Adrenal gland (tissue), 9 donors: ENCODE measurements at regions not wholly inside any gene's neighbourhood (a gene's known extent, or its start where the extent isn't known, plus 50 kb on each side); places are given as distances from the start of the nearest gene placed in this dataset.

Experiments used
- DNase-seq, 7 donors: peaks; one replicate each; pipeline ENCODE4 v3.0.0-alpha.2; 2019 to 2020
- H3K27ac ChIP-seq, 5 donors: fragments of 200-600 bp; sonication (generic) in 4 of 5; 1 replicate in 3 of 5; 2 replicates in 2 of 5; pipeline versions ENCODE4 v1.5.1 to v1.8.0; 2016 to 2020; ENCODE audit warnings: mild to moderate bottlenecking in 1 of 5
- H3K27me3 ChIP-seq: fragments of 200-600 bp; 2 replicates; pipeline ENCODE4 v1.8.0; 2021
- H3K36me3 ChIP-seq, 2 donors: fragments of 200-600 bp; replicated peaks in 1 of 2; 1 replicate in 1 of 2; 2 replicates in 1 of 2; pipeline versions ENCODE4 v1.5.1 to v1.8.0; 2018 to 2022
- H3K4me1 ChIP-seq, 2 donors: fragments of 200-600 bp; replicated peaks in 1 of 2; 1 replicate in 1 of 2; 2 replicates in 1 of 2; pipeline versions ENCODE4 v1.5.1 to v1.8.0; 2018 to 2021
- H3K4me3 ChIP-seq, 4 donors: fragments of 200-600 bp; sonication (generic) in 3 of 4; one replicate each; pipeline ENCODE4 v1.5.1; 2016 to 2018
- H3K9me3 ChIP-seq, 3 donors: fragments of 200-600 bp; sonication (generic) in 1 of 3; replicated peaks in 1 of 3; 1 replicate in 2 of 3; 2 replicates in 1 of 3; pipeline versions ENCODE4 v1.5.1 to v1.8.0; 2016 to 2021
- POLR2A ChIP-seq, 2 donors: fragments of 450-650 bp; IDR thresholded peaks; one replicate each; pipeline ENCODE4 v1.6.1; 2017; ENCODE audit warnings: antibody characterized with exemption in 2 of 2, mild to moderate bottlenecking in 2 of 2, moderate library complexity in 1 of 2
- WGBS, 4 donors: extraction: QIAGEN DNeasy Blood & Tissue Kit in 2 of 4; methylation state at CpG; one replicate each; pipeline versions ENCODE4 v1.1.5 to v1.1.7; 2013 to 2017; 5-methylcytosine and 5-hydroxymethylcytosine counted together
- intact Hi-C, 2 donors: fragments of 100-400 bp; cut with DNase I; formaldehyde crosslinking; loops; one replicate each; pipeline versions ENCODE4 v1.14.1 to v1.15.0; 2022 to 2023
- TF ChIP-seq, protein P1 (sequence below), 6 experiments: fragments of 450-650 bp in 4 of 6; fragments of 200-600 bp in 2 of 6; sonication (generic) in 1 of 6; IDR thresholded peaks; 1 replicate in 5 of 6; 2 replicates in 1 of 6; pipeline versions ENCODE4 v1.5.1 to v1.8.0; 2016 to 2021; ENCODE audit warnings: antibody characterized with exemption in 6 of 6, mild to moderate bottlenecking in 2 of 6, moderate library complexity in 1 of 6
- donor health status: healthy with polysubstance abuse.
- donor health status: Bipolar disorder and iron deficiency.
- donor health status: DM: yes; HTN: yes; CAD: no.
- donor health status: DM: no; HTN: no; CAD: no.
- donor health status: DM: no; HTN: no; CAD: no.

DNA sequence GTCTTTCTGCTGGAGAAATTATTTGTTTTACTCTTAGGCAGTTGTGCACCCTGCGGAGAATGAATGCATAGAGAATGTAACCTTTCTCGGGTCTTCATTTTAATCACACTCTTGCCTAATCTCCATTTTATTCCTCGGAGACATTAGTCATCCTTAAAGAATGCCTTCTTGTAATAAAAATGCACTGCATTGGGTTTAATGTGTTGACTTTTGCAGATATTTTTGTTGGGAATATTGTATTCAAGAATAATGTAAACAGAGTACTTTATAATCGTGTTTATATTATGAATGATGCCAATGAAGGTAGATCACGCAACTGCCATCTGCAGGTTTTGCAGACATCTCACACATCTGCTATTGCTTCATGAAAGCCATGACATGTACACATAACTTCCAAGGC, 1093.9 kb upstream of the CDH6 start:
- no peak for DNase-seq
- Histone ChIP-seq H3K27me3 (no peaks in the 10 kb centered on the region), H3K36me3 (no peaks in the 10 kb centered on the region), H3K4me1 (no peaks in the 10 kb centered on the region), H3K4me3 (no peak overlapping the region), H3K9me3 (no peaks in the 10 kb centered on the region), H3K27ac (no peak overlapping the region)
- 49 to 52% (median 49%) methylated on average over 5 of the region's 5 CpGs for WGBS, 4 donors
- TF ChIP-seq, protein P1, sequence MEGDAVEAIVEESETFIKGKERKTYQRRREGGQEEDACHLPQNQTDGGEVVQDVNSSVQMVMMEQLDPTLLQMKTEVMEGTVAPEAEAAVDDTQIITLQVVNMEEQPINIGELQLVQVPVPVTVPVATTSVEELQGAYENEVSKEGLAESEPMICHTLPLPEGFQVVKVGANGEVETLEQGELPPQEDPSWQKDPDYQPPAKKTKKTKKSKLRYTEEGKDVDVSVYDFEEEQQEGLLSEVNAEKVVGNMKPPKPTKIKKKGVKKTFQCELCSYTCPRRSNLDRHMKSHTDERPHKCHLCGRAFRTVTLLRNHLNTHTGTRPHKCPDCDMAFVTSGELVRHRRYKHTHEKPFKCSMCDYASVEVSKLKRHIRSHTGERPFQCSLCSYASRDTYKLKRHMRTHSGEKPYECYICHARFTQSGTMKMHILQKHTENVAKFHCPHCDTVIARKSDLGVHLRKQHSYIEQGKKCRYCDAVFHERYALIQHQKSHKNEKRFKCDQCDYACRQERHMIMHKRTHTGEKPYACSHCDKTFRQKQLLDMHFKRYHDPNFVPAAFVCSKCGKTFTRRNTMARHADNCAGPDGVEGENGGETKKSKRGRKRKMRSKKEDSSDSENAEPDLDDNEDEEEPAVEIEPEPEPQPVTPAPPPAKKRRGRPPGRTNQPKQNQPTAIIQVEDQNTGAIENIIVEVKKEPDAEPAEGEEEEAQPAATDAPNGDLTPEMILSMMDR (IDR thresholded peaks at IDR 0.05) = no peak
- TF ChIP-seq POLR2A (IDR thresholded peaks at IDR 0.05) = no peak
- intact Hi-C loops = no loop called here

DNA sequence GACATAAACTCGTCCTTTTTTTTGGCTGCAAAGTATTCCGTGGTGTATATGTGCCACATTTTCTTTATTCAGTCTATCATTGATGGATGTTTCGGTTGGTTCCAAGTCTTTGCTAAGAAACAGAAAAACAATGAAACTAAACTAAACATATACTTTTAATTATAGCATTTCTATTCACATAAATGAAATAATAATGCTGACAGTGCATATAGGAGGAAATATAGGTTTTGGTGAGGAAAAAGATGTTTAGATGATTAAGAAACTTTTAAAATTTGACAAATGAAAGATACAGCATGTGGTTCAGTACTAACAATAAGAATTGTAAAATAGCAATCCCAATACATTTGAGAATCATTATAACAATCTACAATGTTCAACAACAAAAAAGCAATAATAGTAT, 1094.5 kb upstream of the CDH6 start:
- DNase-seq = no peak
- H3K27me3 ChIP-seq = no peaks in the 10 kb centered on the region
- no peaks in the 10 kb centered on the region for H3K36me3 ChIP-seq
- H3K4me1 ChIP-seq = no peaks in the 10 kb centered on the region
- no peaks in the 10 kb centered on the region for H3K9me3 ChIP-seq
- H3K4me3 ChIP-seq = no peak overlapping the region
- TF ChIP-seq POLR2A (IDR thresholded peaks at IDR 0.05) = no peak
- TF ChIP-seq, protein P1 (IDR thresholded peaks at IDR 0.05) = no peak
- intact Hi-C loops = no loop called here
- WGBS, 4 donors = 60 to 70% (median 66%) methylated on average over 3 of the region's 3 CpGs
- H3K27ac ChIP-seq = no peak overlapping the region

DNA sequence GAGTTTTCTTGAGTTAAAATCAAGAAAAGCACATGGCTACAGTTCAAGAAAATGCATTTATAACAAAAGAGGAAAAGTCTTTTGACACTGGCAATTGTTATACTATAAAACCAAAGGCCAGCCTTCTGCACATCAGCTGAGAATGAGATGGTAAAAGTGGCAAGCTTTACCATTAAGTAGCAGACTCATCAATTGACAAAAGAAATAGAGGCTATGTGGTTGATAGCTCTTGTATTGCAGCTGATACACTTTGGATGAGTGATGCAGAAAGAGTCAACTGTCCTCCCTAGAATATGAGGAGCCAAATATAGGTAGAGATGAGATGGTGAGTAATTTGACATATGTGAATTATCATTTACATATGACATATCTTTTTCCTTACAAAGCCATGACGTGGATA, 1100.9 kb upstream of the CDH6 start:
- Histone ChIP-seq H3K9me3 (no peaks in the 10 kb centered on the region), H3K27ac (no peak overlapping the region), H3K36me3 (no peaks in the 10 kb centered on the region), H3K4me1 (no peaks in the 10 kb centered on the region), H3K27me3 (no peaks in the 10 kb centered on the region), H3K4me3 (no peak overlapping the region)
- WGBS, 4 donors = 39 to 68% (median 52%) methylated on average over 1 of the region's 1 CpG
- TF ChIP-seq, protein P1 (IDR thresholded peaks at IDR 0.05) = no peak
- no peak for TF ChIP-seq POLR2A (IDR thresholded peaks at IDR 0.05)
- intact Hi-C loops = no loop called here
- no peak for DNase-seq

DNA sequence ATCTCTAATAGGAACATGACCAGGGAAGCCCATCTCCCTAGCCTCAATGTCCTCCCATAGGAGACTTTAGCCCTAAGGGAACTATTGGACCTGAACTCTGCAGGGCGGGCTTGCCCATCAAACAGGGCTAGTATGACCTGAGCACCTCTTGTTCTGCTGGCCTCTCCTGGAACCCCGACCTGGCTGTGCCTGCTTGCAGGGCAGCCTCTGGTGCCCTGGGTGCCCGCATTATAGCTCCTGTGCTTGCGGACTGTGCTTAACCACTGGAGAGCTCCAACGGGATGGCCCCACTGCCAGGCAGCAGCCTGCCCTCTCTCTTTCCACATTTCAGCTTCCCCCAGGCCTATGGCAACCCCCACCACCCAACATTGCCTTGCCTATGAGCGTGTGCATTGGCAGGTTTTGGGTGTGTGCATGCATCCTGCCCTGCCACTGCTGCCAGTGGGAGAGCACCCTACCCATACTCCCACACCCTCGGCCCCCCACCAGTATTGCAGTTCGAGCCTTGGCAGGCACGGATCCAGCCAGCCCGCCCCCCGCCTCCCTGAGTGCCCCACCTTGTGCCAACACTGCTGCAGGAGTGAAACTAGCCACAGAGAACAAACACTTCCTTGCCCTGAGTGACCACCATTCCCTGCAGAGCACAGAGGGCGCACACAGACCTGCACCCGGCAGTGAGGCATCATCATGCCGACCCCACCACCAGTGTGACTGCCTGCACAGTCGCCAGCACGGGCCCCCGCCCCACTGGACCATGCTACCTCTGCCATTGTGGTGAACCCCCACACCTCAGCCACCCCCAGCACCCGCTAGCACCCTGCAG, 1123.8 kb upstream of the CDH6 start:
- WGBS, 4 donors = 77 to 87% (median 84%) methylated on average over 6 to 18 of the region's 18 CpGs
- Histone ChIP-seq H3K27me3 (no peaks in the 10 kb centered on the region), H3K4me3 (no peak overlapping the region), H3K4me1 (no peaks in the 10 kb centered on the region), H3K27ac (no peak overlapping the region), H3K36me3 (no peaks in the 10 kb centered on the region), H3K9me3 (no peaks in the 10 kb centered on the region)
- no peak for DNase-seq
- intact Hi-C loops = no loop called here
- TF ChIP-seq, protein P1 (IDR thresholded peaks at IDR 0.05) = no peak
- no peak for TF ChIP-seq POLR2A (IDR thresholded peaks at IDR 0.05)
